Stimulated activated naive CD8-positive, alpha-beta T cell treated with anti-CD3 and anti-CD28 coated beads, Interleukin-15, amount 100 ng/mL, for 72 hours (primary cell): ENCODE measurements at regions not wholly inside any gene's neighbourhood (a gene's known extent, or its start where the extent isn't known, plus 50 kb on each side); places are given as distances from the start of the nearest gene placed in this dataset.
"Not testable (repeated sequence)": the region's sequence is repeated elsewhere in the genome, so short reads cannot be mapped to it uniquely, and the experiment has no call there.

Experiments
- ATAC-seq: fragments of 150-1000 bp; cut with Tn5 transposase; 2 replicates; pipeline ENCODE4 v1.10.0; 2021; ENCODE audit warnings: mild to moderate bottlenecking, moderate library complexity
- DNase-seq, 2 donors: peaks; one replicate each; pipeline ENCODE4 v3.0.0; 2021 to 2022
- H3K27ac Mint-ChIP-seq, 2 donors: one replicate each; pipeline ENCODE4 v1.8.0; 2022; ENCODE audit warnings: mild to moderate bottlenecking in 2 of 2, mixed read lengths in 2 of 2, moderate library complexity in 2 of 2
- H3K27me3 Mint-ChIP-seq: one replicate; pipeline ENCODE4 v1.8.0; 2022; ENCODE audit warnings: mixed read lengths
- H3K4me1 Mint-ChIP-seq: one replicate; pipeline ENCODE4 v1.8.0; 2022; ENCODE audit warnings: mild to moderate bottlenecking, mixed read lengths
- H3K4me3 Mint-ChIP-seq, 2 donors: one replicate each; pipeline ENCODE4 v1.8.0; 2022; ENCODE audit warnings: mild to moderate bottlenecking in 2 of 2, mixed read lengths in 2 of 2, moderate library complexity in 1 of 2
- H3K9me3 Mint-ChIP-seq, 2 donors: one replicate each; pipeline ENCODE4 v1.8.0; 2022; ENCODE audit warnings: mixed read lengths in 2 of 2

- H3K27ac Mint-ChIP-seq = no peak overlapping the region
- no peak for ATAC-seq
- H3K9me3 Mint-ChIP-seq = no peaks in the 10 kb centered on the region
- no peaks in the 10 kb centered on the region for H3K4me1 Mint-ChIP-seq
- no peak for DNase-seq
- no peaks in the 10 kb centered on the region for H3K27me3 Mint-ChIP-seq
- no peak overlapping the region for H3K4me3 Mint-ChIP-seq
Measured at GRCh38 chrX:82677286-82677685, 830.8 kb upstream of the POU3F4 start.

GRCh38 chrX:82692991-82693390, 815.1 kb upstream of the POU3F4 start:
- ATAC-seq (no peak), DNase-seq (no peak)
- Mint-ChIP-seq H3K4me3 (no peak overlapping the region), H3K4me1 (no peaks in the 10 kb centered on the region), H3K27me3 (no peaks in the 10 kb centered on the region), H3K27ac (no peak overlapping the region), H3K9me3 (no peaks in the 10 kb centered on the region)

- Mint-ChIP-seq H3K27me3 (no peaks in the 10 kb centered on the region), H3K4me3 (no peak overlapping the region), H3K4me1 (no peaks in the 10 kb centered on the region), H3K27ac (no peak overlapping the region), H3K9me3 (no peaks in the 10 kb centered on the region)
- ATAC-seq = no peak
- DNase-seq = no peak
Measured at GRCh38 chrX:82695066-82695465, 813.0 kb upstream of the POU3F4 start.

GRCh38 chrX:82703551-82703950, 804.5 kb upstream of the POU3F4 start:
- H3K4me3 Mint-ChIP-seq = no peak overlapping the region
- H3K4me1 Mint-ChIP-seq = no peaks in the 10 kb centered on the region
- no peak overlapping the region for H3K27ac Mint-ChIP-seq
- H3K9me3 Mint-ChIP-seq = no peaks in the 10 kb centered on the region
- no peaks in the 10 kb centered on the region for H3K27me3 Mint-ChIP-seq
- DNase-seq = no peak
- no peak for ATAC-seq

- ATAC-seq (no peak), DNase-seq (no peak)
- no peaks in the 10 kb centered on the region for H3K9me3 Mint-ChIP-seq
- no peak overlapping the region for H3K4me3 Mint-ChIP-seq
- no peaks in the 10 kb centered on the region for H3K27me3 Mint-ChIP-seq
- no peak overlapping the region for H3K27ac Mint-ChIP-seq
- H3K4me1 Mint-ChIP-seq = no peaks in the 10 kb centered on the region
Measured at GRCh38 chrX:82711457-82711856, 796.6 kb upstream of the POU3F4 start.

GRCh38 chrX:82721891-82722290, 786.2 kb upstream of the POU3F4 start:
- ATAC-seq (no peak), DNase-seq (no peak)
- H3K4me1 Mint-ChIP-seq = no peaks in the 10 kb centered on the region
- no peaks in the 10 kb centered on the region for H3K27me3 Mint-ChIP-seq
- H3K4me3 Mint-ChIP-seq = no peak overlapping the region
- no peaks in the 10 kb centered on the region for H3K9me3 Mint-ChIP-seq
- no peak overlapping the region for H3K27ac Mint-ChIP-seq

- DNase-seq = no peak
- no peak overlapping the region for H3K4me3 Mint-ChIP-seq
- H3K27me3 Mint-ChIP-seq = no peaks in the 10 kb centered on the region
- no peaks in the 10 kb centered on the region for H3K4me1 Mint-ChIP-seq
- H3K27ac Mint-ChIP-seq = no peak overlapping the region
- no peak for ATAC-seq
- H3K9me3 Mint-ChIP-seq = no peaks in the 10 kb centered on the region
Measured at GRCh38 chrX:82723806-82724205, 784.3 kb upstream of the POU3F4 start.

GRCh38 chrX:82727436-82727835, 780.7 kb upstream of the POU3F4 start:
- not testable (repeated sequence) for H3K9me3 Mint-ChIP-seq, H3K27me3 Mint-ChIP-seq, H3K4me1 Mint-ChIP-seq, ATAC-seq, H3K27ac Mint-ChIP-seq, H3K4me3 Mint-ChIP-seq, DNase-seq

GRCh38 chrX:82732861-82733260, 775.2 kb upstream of the POU3F4 start:
- Mint-ChIP-seq H3K27me3 (no peaks in the 10 kb centered on the region), H3K4me1 (no peaks in the 10 kb centered on the region), H3K27ac (no peak overlapping the region), H3K4me3 (no peak overlapping the region), H3K9me3 (no peaks in the 10 kb centered on the region)
- DNase-seq = no peak
- no peak for ATAC-seq

- Mint-ChIP-seq H3K27ac (no peak overlapping the region), H3K9me3 (no peaks in the 10 kb centered on the region), H3K27me3 (no peaks in the 10 kb centered on the region), H3K4me3 (no peak overlapping the region), H3K4me1 (no peaks in the 10 kb centered on the region)
- ATAC-seq (no peak), DNase-seq (no peak)
Measured at GRCh38 chrX:82734140-82734539, 774.0 kb upstream of the POU3F4 start.

GRCh38 chrX:82738313-82738712, 769.8 kb upstream of the POU3F4 start:
- not testable (repeated sequence) for H3K9me3 Mint-ChIP-seq, H3K4me1 Mint-ChIP-seq, H3K27ac Mint-ChIP-seq

GRCh38 chrX:82742351-82742750, 765.7 kb upstream of the POU3F4 start:
- no peak overlapping the region for H3K27ac Mint-ChIP-seq
- H3K9me3 Mint-ChIP-seq = no peaks in the 10 kb centered on the region
- no peak for DNase-seq
- H3K4me1 Mint-ChIP-seq = no peaks in the 10 kb centered on the region
- no peaks in the 10 kb centered on the region for H3K27me3 Mint-ChIP-seq
- no peak for ATAC-seq
- H3K4me3 Mint-ChIP-seq = no peak overlapping the region

More at GRCh38 chrX:82738313-82738712, 769.8 kb upstream of the POU3F4 start:
- not testable (repeated sequence) for DNase-seq, H3K27me3 Mint-ChIP-seq, ATAC-seq, H3K4me3 Mint-ChIP-seq

GRCh38 chrX:82745725-82746124, 762.4 kb upstream of the POU3F4 start:
- not testable (repeated sequence) for H3K9me3 Mint-ChIP-seq, DNase-seq, H3K4me3 Mint-ChIP-seq, H3K4me1 Mint-ChIP-seq, H3K27ac Mint-ChIP-seq, H3K27me3 Mint-ChIP-seq, ATAC-seq

- no peaks in the 10 kb centered on the region for H3K27me3 Mint-ChIP-seq
- no peak for ATAC-seq
Measured at GRCh38 chrX:82748906-82749505, 759.1 kb upstream of the POU3F4 start.

GRCh38 chrX:82756272-82756671, 751.8 kb upstream of the POU3F4 start:
- no peak overlapping the region for H3K27ac Mint-ChIP-seq
- DNase-seq (no peak), ATAC-seq (no peak)
- H3K4me3 Mint-ChIP-seq = no peak overlapping the region
- no peaks in the 10 kb centered on the region for H3K27me3 Mint-ChIP-seq
- H3K9me3 Mint-ChIP-seq = no peaks in the 10 kb centered on the region
- H3K4me1 Mint-ChIP-seq = no peaks in the 10 kb centered on the region

More at GRCh38 chrX:82748906-82749505, 759.1 kb upstream of the POU3F4 start:
- H3K4me3 Mint-ChIP-seq = no peak overlapping the region
- no peaks in the 10 kb centered on the region for H3K9me3 Mint-ChIP-seq
- H3K27ac Mint-ChIP-seq = no peak overlapping the region
- H3K4me1 Mint-ChIP-seq = no peaks in the 10 kb centered on the region
- no peak for DNase-seq

GRCh38 chrX:82757614-82758013, 750.5 kb upstream of the POU3F4 start:
- DNase-seq = no peak
- no peak overlapping the region for H3K27ac Mint-ChIP-seq
- H3K4me1 Mint-ChIP-seq = no peaks in the 10 kb centered on the region
- H3K4me3 Mint-ChIP-seq = no peak overlapping the region
- H3K9me3 Mint-ChIP-seq = no peaks in the 10 kb centered on the region
- no peak for ATAC-seq
- no peaks in the 10 kb centered on the region for H3K27me3 Mint-ChIP-seq

- Mint-ChIP-seq H3K4me3 (no peak overlapping the region), H3K4me1 (no peaks in the 10 kb centered on the region), H3K9me3 (peaks cover 0 to 6% of the 10 kb centered on the region in 2 donors), H3K27ac (no peak overlapping the region), H3K27me3 (no peaks in the 10 kb centered on the region)
- DNase-seq = no peak
- no peak for ATAC-seq
Measured at GRCh38 chrX:82764521-82764920, 743.6 kb upstream of the POU3F4 start.
